SKM-1 treated with dmso at 0.1 percent for 144 hours (cell line): ENCODE measurements at regions not wholly inside any gene's neighbourhood (a gene's known extent, or its start where the extent isn't known, plus 50 kb on each side); places are given as distances from the start of the nearest gene placed in this dataset.

ENCODE experiments used
- DNase-seq: peaks from one replicate; lab custom pipeline; 2025; ENCODE audit not compliant: unreplicated experiment; lab: John Stamatoyannopoulos, UW

DNA sequence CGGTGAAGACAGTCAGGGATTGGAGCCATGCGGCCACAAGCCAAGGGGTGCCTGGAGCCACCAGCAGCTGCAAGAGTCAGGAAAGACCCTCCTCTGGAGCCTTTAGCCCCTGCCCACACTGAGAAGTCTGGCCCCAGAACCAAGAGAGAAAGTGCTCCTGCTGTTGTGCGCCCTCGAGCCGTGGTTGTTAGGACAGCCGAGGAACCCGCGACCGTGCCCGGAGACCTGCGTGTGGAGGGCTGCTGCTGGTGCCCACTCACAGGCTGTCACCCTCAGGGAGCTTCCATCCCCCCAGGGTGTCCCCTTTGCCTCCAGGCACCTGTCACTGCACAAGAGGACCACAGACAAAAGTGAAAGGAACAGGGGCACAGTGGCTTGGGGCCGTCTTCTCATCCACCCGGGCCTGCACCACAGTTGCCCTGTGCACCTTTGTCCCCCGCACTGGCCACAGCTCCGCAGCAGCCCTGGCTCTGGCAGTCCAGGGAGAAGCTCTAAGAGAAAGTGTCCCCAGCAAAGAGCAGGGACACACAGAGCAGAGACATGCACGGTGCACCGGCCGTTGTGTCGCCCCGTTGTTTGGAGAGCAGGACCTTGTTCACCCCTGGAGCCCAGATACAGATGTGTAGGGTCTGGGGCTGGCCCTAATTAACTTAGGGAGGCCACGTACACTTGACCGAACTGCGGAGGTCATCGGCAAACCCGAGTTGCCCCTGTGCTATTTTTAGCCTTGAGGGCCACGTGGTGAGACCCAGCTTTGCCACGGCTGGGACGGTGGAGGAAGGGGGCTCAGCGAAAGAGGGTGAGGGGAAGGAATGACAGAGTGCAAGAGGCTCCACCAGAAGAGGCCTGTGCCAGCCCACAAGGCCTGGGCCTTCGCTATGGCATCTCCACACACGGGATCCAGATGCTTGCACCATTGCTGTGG, 329.2 kb downstream of the C16orf95 start:
- no peak for DNase-seq

DNA sequence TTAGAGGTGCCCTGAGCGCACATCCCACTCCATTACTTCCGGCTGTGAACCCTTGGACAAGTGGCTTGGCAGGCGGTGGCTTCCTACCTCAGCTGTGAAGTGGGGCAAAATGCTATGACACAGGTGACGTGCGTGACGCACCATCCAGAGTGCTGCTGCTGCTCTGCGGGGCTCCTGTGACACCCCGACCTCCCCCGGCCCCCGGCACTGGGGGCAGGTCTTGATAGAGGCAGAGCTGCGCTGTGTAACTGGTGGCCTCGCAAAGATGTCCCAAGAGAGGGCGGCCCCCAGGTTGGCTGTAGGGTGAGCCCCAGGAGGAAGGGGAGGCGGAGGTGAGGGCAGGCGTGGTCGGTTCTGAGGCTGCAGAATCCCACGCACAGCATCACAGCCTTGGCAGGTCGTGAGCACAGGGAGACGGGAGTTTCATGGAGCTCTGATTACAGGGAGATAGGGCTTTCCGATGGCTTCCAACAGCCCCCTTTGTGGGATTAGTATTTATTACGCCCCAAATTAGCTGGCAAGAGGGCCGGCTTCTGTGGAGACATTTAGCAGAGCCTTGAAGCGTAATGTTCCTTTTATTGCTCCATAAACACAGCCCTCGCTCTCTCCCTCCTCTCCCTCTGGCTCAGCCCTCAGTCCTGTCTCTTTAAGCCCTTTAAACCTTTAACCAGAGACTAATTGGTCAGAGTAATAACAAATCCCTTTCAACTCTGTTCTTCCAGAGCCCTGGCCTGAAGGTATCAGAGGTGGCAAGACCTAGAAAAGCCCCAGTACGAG, 328.1 kb downstream of the C16orf95 start:
- DNase-seq = no peak

- no peak for DNase-seq
These were observed 326.7 kb downstream of the C16orf95 start for GRCh38 chr16:86990451-86990850.

- DNase-seq = no peak
These were observed 325.5 kb downstream of the C16orf95 start for GRCh38 chr16:86991679-86992078.

DNA sequence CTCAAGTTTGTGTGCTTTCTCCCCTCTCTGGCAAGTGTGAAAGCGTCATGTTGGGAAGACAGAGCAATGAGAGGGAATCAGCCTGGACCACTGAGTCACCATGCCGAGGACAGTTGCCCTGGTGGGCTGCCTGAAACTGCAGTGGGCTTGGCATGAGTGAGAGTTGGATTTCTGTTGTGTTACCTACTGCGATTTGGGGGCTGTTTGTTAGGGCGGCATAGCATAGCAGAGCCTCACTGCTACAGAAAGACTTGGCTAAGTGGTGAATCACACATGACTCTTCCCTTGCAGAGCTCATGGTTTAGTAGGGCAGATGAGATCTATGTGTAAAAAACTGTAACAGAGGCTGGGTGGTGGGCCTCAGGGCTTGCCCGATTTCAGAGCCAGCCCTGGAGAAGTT, 324.6 kb downstream of the C16orf95 start:
- no peak for DNase-seq

DNA sequence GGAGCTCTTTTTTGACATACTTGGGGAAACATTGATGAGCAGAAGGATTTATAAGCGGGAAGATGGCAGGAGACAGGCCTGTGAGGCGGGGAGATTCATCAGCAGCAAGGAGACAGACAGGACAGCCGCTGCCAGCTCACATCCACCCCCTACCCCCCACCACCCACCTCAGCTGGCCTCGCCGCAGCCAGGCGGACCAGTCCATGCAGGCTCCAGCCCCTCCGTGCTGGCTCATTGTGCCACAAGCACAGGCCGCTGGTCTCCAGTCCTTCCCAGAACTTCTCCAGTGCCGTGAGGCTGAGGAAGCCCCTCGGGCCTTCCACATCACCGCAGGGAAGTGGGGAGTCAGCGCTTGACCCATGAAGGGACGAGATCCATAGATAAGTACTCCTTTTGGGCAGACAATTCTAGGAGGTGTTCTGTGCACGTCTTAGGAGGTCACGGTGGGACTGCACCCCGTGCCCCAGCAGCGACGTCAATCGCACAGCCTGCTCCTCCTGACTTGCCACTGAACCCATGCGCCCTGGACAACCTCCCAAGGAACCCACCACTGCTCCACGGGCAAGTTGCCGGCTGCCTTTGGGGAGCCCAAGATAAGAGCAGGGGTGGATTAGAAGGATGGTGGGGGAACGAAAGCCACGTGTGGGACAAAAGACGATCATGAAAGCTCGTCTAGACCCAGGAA, 323.6 kb downstream of the C16orf95 start:
- DNase-seq = no peak

GRCh38 chr16:86994215-86994614, 323.0 kb downstream of the C16orf95 start:
- DNase-seq = no peak

GRCh38 chr16:86994651-86995171, 322.5 kb downstream of the C16orf95 start:
- no peak for DNase-seq

- DNase-seq = no peak
These were observed 321.7 kb downstream of the C16orf95 start for GRCh38 chr16:86995456-86995855.

- DNase-seq = no peak
These were observed 321.1 kb downstream of the C16orf95 start for GRCh38 chr16:86996081-86996480.

DNA sequence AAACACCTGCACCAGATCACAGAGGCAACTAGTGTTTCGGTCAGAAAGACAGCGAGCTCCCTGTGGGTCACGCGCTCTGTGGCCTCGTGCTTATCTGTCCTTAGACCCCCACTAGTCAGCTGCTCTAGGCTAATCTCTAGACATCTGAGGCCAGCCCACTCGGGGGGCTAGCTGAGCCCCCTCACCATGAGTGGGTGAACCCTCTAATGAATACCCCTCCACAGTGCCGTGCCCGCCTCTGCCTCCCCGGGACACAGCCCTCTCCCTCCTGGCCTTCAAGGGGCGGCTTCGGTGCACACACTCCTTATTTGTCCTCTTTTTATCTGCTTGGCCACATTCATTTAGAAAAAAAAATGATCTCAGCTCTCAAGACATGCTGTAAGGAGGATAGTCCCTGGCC, 320.1 kb downstream of the C16orf95 start:
- no peak for DNase-seq

DNA sequence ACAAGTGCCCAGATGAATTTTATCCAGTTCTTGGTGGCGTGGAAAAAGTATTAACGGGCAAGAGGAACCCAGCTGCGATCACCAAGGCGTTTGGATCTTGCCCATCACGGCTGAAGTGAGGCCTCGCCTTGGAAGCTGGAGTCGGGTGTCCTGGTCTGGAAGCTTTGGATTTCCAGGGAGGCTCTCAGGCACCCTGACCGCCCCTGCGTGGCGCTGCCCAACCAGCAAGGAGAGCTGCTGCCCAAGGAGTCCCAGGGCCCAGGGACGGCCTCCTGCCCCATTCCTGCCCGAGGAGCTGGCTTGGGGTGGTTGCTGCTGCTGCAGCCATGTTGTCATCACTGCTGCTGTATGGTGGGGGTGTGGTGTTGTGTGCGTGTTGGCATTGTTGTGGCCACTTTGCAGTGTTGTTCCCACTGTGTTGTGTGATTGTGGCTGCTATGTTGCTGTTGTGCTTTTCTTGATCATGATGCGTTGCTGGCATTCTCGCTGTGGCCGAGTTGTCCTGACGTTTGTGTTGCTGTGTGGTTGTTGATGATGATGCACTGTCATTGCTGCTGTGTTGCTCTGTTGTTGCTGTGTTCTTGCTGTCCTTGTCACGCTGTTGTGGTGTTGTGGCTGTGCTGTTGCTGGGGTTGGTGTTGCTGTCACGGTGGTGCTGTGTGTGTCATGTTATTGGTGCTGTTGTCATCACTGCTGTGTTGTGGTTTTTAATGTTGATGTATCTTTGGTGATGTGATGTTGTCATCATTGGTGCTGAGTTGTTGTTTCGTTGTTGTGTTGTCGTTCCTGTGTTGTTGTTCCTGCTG, 318.8 kb downstream of the C16orf95 start:
- no peak for DNase-seq

- no peak for DNase-seq
These were observed 317.2 kb downstream of the C16orf95 start for GRCh38 chr16:87000001-87000400.

- DNase-seq = no peak
These were observed 314.3 kb downstream of the C16orf95 start for GRCh38 chr16:87002717-87003413.

GRCh38 chr16:87003414-87003755, 313.8 kb downstream of the C16orf95 start:
- DNase-seq = no peak

- DNase-seq = no peak
These were observed 311.2 kb downstream of the C16orf95 start for GRCh38 chr16:87006021-87006420.

GRCh38 chr16:87006789-87007745, 310.1 kb downstream of the C16orf95 start:
- DNase-seq = no peak

- DNase-seq = no peak
These were observed 309.3 kb downstream of the C16orf95 start for GRCh38 chr16:87007907-87008306.

- no peak for DNase-seq
These were observed 308.5 kb downstream of the C16orf95 start for GRCh38 chr16:87008664-87009063.
